ENCODE measurements at regions not wholly inside any gene's neighbourhood (a gene's known extent, or its start where the extent isn't known, plus 50 kb on each side); places are given as distances from the start of the nearest gene placed in this dataset.

GRCh38 chr9:97237951-97238889 lies 69.2 kb upstream of the CCDC180 start (continued):
- no peak for TF ChIP-seq MLXIP (CRISPR knock-in tag; IDR thresholded peaks at IDR 0.05; ENCODE audit: borderline replicate concordance)
- TF ChIP-seq FOXK2 (IDR thresholded peaks at IDR 0.05), result no peak
- 0 out of 2 replicates have a peak, but pooled peaks have one; percentile 26 for TF ChIP-seq MXD1 (CRISPR knock-in tag; IDR thresholded peaks at IDR 0.05)
- TF ChIP-seq SMAD3 (CRISPR knock-in tag; IDR thresholded peaks at IDR 0.05), result no peak
- 0 out of 3 replicates have a peak, but pooled peaks have one; percentile 24 for TF ChIP-seq MXI1 (IDR thresholded peaks at IDR 0.05; ENCODE audit: borderline replicate concordance, low read depth, low read length)
- no peak for TF ChIP-seq ZNF646 (CRISPR knock-in tag; IDR thresholded peaks at IDR 0.05)
- TF ChIP-seq DBP (CRISPR knock-in tag; IDR thresholded peaks at IDR 0.05; ENCODE audit: not compliant biosample characterization), result peak; percentile 50
- TF ChIP-seq ZBTB46 (CRISPR knock-in tag; IDR thresholded peaks at IDR 0.05; ENCODE audit: borderline replicate concordance), result no peak
- TF ChIP-seq FOSL1 (CRISPR knock-in tag; IDR thresholded peaks at IDR 0.05; ENCODE audit: borderline replicate concordance), result no peak
- TF ChIP-seq NCOA1 (CRISPR knock-in tag; IDR thresholded peaks at IDR 0.05), result no peak
- no peak for TF ChIP-seq ZNF772 (CRISPR knock-in tag; IDR thresholded peaks at IDR 0.05)
- peak; percentile 71; the same call in 1 of the 2 replicates for TF ChIP-seq KMT2B (CRISPR knock-in tag; IDR thresholded peaks at IDR 0.05)
- 0 out of 2 replicates have a peak, but pooled peaks have one; percentile 47 for TF ChIP-seq CHCHD3 (CRISPR knock-in tag; IDR thresholded peaks at IDR 0.05)
